ENCODE measurements at regions not wholly inside any gene's neighbourhood (a gene's known extent, or its start where the extent isn't known, plus 50 kb on each side); places are given as distances from the start of the nearest gene placed in this dataset.

GRCh38 chr13:80121038-80121437 lies 219.9 kb downstream of the SPRY2 start:
- Histone ChIP-seq H3K9ac (ENCODE audit: control insufficient read depth, extremely low read depth, insufficient read depth, low read length) (no peak overlapping the region), H3K27me3 (ENCODE audit: control insufficient read depth, extremely low read depth, insufficient read depth, low read length) (no peaks in the 10 kb centered on the region), H3K4me2 (ENCODE audit: control insufficient read depth, extremely low read depth, insufficient read depth, low read depth, low read length) (no peak overlapping the region), H3K9me3 (ENCODE audit: control insufficient read depth, low read depth, low read length) (no peaks in the 10 kb centered on the region), H4K20me1 (ENCODE audit: control insufficient read depth, extremely low read depth, insufficient read depth, low read length) (no peaks in the 10 kb centered on the region), H3K4me3 (ENCODE audit: control insufficient read depth in 2 of 3, extremely low read depth in 1 of 3, insufficient read depth in 2 of 3, low read depth in 1 of 3, low read length in 3 of 3) (no peak overlapping the region), H3K27ac (ENCODE audit: control insufficient read depth, insufficient read depth, low read length) (no peak overlapping the region), H3K9me1 (ENCODE audit: control insufficient read depth, extremely low read depth, insufficient read depth, low read length) (no peaks in the 10 kb centered on the region), H3K36me3 (ENCODE audit: control insufficient read depth in 2 of 2, extremely low read depth in 1 of 2, insufficient read depth in 2 of 2, low read length in 2 of 2) (no peaks in the 10 kb centered on the region), H3K79me2 (ENCODE audit: control insufficient read depth, insufficient read depth, low read length) (no peaks in the 10 kb centered on the region), H2AFZ (ENCODE audit: control insufficient read depth, low read length) (no peak overlapping the region), H3K4me1 (ENCODE audit: control insufficient read depth, extremely low read depth, insufficient read depth, low read length) (no peaks in the 10 kb centered on the region)
- TF ChIP-seq CTCF (optimal IDR thresholded peaks at IDR 0.05 in 1 of 3, IDR thresholded peaks at IDR 0.05 in 1 of 3, conservative IDR thresholded peaks at IDR 0.05 in 1 of 3; ENCODE audit: extremely low read depth in 1 of 3, insufficient read depth in 2 of 3, low read length in 3 of 3) (no peak), EZH2 (IDR thresholded peaks at IDR 0.05; ENCODE audit: low read length) (no peak)
- FAIRE-seq, result no peak
- dilution Hi-C loops (cut with MboI; ENCODE audit: extremely low pct_ligation_motif_present, low sequenced_read_pairs), result no loop called here
- no peak for DNase-seq (ENCODE audit: low read depth, low spot score)

- TF ChIP-seq EZH2 (IDR thresholded peaks at IDR 0.05; ENCODE audit: low read length) (no peak), CTCF (optimal IDR thresholded peaks at IDR 0.05 in 1 of 3, IDR thresholded peaks at IDR 0.05 in 1 of 3, conservative IDR thresholded peaks at IDR 0.05 in 1 of 3; ENCODE audit: extremely low read depth in 1 of 3, insufficient read depth in 2 of 3, low read length in 3 of 3) (no peak)
- no peaks in the 10 kb centered on the region for H3K79me2 ChIP-seq (ENCODE audit: control insufficient read depth, insufficient read depth, low read length)
- H3K4me1 ChIP-seq (ENCODE audit: control insufficient read depth, extremely low read depth, insufficient read depth, low read length), result no peaks in the 10 kb centered on the region
- H4K20me1 ChIP-seq (ENCODE audit: control insufficient read depth, extremely low read depth, insufficient read depth, low read length), result no peaks in the 10 kb centered on the region
- H3K27me3 ChIP-seq (ENCODE audit: control insufficient read depth, extremely low read depth, insufficient read depth, low read length), result no peaks in the 10 kb centered on the region
- dilution Hi-C loops (cut with MboI; ENCODE audit: extremely low pct_ligation_motif_present, low sequenced_read_pairs), result no loop called here
- no peak overlapping the region for H3K4me2 ChIP-seq (ENCODE audit: control insufficient read depth, extremely low read depth, insufficient read depth, low read depth, low read length)
- no peaks in the 10 kb centered on the region for H3K9me1 ChIP-seq (ENCODE audit: control insufficient read depth, extremely low read depth, insufficient read depth, low read length)
- DNase-seq (ENCODE audit: low read depth, low spot score), result no peak
- H2AFZ ChIP-seq (ENCODE audit: control insufficient read depth, low read length), result no peak overlapping the region
- no peak overlapping the region for H3K4me3 ChIP-seq (ENCODE audit: control insufficient read depth in 2 of 3, extremely low read depth in 1 of 3, insufficient read depth in 2 of 3, low read depth in 1 of 3, low read length in 3 of 3)
- H3K27ac ChIP-seq (ENCODE audit: control insufficient read depth, insufficient read depth, low read length), result no peak overlapping the region
- no peaks in the 10 kb centered on the region for H3K36me3 ChIP-seq (ENCODE audit: control insufficient read depth in 2 of 2, extremely low read depth in 1 of 2, insufficient read depth in 2 of 2, low read length in 2 of 2)
- FAIRE-seq, result no peak
- no peaks in the 10 kb centered on the region for H3K9me3 ChIP-seq (ENCODE audit: control insufficient read depth, low read depth, low read length)
- H3K9ac ChIP-seq (ENCODE audit: control insufficient read depth, extremely low read depth, insufficient read depth, low read length), result no peak overlapping the region
These were observed 222.4 kb downstream of the SPRY2 start for GRCh38 chr13:80118506-80118905.

Measured in keratinocyte (primary cell).